ENCODE measurements at regions not wholly inside any gene's neighbourhood (a gene's known extent, or its start where the extent isn't known, plus 50 kb on each side); places are given as distances from the start of the nearest gene placed in this dataset.

DNA sequence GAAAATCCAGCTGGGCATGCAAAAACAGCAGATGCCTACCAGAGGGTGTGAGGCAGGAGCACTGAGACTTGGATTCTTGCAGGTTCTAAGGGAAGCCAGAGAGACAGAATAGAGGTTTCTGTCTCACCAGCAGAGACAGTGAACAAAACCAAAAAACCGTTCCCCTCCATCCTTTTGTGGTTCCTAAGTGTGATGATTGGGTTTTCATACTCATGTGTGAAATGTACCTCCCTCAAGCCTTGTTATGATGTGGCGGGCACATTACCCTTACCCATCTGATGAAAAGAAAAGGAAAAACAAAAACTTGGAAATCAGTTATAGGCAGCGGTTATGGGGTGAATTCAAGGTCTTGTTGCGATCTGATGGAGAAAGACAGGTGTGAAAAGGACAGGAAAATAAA is 172.6 kb upstream of the CDH13 start:
- Histone ChIP-seq H3K9me3 (no peaks in the 10 kb centered on the region), H3K36me3 (no peaks in the 10 kb centered on the region), H3K4me1 (no peaks in the 10 kb centered on the region), H3K4me3 (no peak overlapping the region), H3K9ac (ENCODE audit: low read depth in 2 of 2, low read length in 2 of 2) (no peak overlapping the region), H3K27me3 (no peaks in the 10 kb centered on the region), H3K27ac (no peak overlapping the region)
- DNase-seq = no peak
- intact Hi-C loops (cut with DNase I) = loop anchor here (10.0 kb wide), 1 partner anchor 189 kb away; no protein-coding TSS in a partner anchor
- TF ChIP-seq, protein P1, sequence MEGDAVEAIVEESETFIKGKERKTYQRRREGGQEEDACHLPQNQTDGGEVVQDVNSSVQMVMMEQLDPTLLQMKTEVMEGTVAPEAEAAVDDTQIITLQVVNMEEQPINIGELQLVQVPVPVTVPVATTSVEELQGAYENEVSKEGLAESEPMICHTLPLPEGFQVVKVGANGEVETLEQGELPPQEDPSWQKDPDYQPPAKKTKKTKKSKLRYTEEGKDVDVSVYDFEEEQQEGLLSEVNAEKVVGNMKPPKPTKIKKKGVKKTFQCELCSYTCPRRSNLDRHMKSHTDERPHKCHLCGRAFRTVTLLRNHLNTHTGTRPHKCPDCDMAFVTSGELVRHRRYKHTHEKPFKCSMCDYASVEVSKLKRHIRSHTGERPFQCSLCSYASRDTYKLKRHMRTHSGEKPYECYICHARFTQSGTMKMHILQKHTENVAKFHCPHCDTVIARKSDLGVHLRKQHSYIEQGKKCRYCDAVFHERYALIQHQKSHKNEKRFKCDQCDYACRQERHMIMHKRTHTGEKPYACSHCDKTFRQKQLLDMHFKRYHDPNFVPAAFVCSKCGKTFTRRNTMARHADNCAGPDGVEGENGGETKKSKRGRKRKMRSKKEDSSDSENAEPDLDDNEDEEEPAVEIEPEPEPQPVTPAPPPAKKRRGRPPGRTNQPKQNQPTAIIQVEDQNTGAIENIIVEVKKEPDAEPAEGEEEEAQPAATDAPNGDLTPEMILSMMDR (IDR thresholded peaks at IDR 0.05) = no peak

DNA sequence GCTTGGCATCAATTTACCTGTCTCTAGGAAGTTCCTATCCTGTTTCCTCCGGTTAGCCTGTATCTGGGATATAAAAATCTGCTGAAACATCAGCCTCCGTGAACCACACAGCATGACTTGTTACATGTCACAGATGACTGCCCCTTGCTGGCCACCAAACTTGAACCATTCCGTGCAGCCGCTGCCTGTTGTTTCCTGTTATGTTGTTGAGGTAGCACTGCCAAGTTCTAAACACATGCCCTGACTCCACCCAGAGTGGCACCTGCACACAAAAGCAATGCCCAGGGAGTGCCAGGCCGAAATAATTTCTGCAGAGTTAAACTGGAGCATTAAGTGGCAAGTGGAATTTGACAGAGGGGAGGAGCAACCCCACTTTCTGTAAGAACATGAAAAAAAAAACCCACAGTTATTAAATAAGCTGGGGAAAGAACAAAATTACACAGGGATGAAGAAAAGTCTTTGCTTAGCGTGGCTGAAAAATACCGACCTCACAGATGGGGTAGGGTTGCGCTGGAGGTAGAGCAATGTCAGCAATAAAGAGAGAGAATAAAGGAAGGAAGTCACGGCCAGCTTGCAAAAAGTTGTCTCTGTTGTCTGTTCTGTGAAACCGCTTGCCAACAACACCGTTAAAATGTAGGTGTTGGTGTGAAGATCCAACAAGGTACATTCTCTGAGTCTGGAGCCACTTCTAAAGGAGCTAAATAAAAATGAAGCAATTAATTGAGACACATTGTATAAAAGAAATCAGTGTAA is 174.6 kb upstream of the CDH13 start:
- Histone ChIP-seq H3K9me3 (no peaks in the 10 kb centered on the region), H3K27me3 (no peaks in the 10 kb centered on the region), H3K36me3 (no peaks in the 10 kb centered on the region), H3K4me1 (no peaks in the 10 kb centered on the region), H3K27ac (no peak overlapping the region), H3K4me3 (no peak overlapping the region), H3K9ac (ENCODE audit: low read depth in 2 of 2, low read length in 2 of 2) (no peak overlapping the region)
- TF ChIP-seq, protein P1 (IDR thresholded peaks at IDR 0.05) = no peak
- intact Hi-C loops (cut with DNase I) = loop anchor here (10.0 kb wide), 1 partner anchor 187 kb away; no protein-coding TSS in a partner anchor
- no peak for DNase-seq

DNA sequence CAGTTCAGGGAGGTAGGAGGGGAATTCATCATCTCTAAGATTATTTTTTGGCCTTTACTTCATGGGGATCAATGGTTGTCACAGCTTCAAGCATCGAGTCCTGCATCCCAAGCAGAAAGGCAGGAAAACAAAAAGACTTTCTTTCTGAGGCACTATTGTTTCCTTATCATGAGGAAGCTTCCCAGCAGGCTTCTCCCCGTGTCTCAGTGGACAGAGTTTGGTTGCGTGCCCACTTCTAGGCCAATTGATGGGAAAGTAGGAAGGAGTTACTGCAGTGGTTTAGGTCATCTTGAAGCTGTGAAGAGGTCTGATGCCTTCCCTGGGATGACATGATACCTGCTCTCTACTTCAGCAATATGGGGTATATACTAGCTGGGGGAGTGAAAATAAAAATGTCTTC is 175.3 kb upstream of the CDH13 start:
- H3K27ac ChIP-seq = no peak overlapping the region
- TF ChIP-seq, protein P1 (IDR thresholded peaks at IDR 0.05) = no peak
- no peaks in the 10 kb centered on the region for H3K9me3 ChIP-seq
- intact Hi-C loops (cut with DNase I) = loop anchor here (10.0 kb wide), 1 partner anchor 187 kb away; no protein-coding TSS in a partner anchor
- no peak for DNase-seq
- H3K9ac ChIP-seq (ENCODE audit: low read depth in 2 of 2, low read length in 2 of 2) = no peak overlapping the region
- H3K4me3 ChIP-seq = no peak overlapping the region
- no peaks in the 10 kb centered on the region for H3K36me3 ChIP-seq
- H3K4me1 ChIP-seq = no peaks in the 10 kb centered on the region
- H3K27me3 ChIP-seq = no peaks in the 10 kb centered on the region

DNA sequence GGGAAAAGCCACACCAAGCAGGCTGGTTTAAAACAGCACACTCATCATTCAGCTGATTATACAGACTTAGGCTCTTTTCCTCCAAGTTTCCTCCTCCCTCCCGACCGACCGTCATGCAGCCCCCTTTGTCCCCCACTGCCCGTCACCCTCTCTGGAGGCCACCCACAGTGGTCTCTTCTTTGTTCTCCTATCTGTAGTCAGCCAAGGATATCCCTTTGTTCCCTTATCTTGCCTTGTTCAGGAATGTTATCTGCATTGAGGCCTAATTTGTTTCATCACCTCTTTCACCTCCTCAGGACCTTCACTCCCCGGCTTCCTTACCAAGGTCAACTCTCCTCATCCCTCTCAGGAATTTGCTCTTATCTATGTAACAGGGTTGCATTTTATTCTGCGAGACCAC is 186.4 kb upstream of the CDH13 start:
- Histone ChIP-seq H3K4me3 (no peak overlapping the region), H3K36me3 (no peaks in the 10 kb centered on the region), H3K27ac (no peak overlapping the region), H3K9me3 (no peaks in the 10 kb centered on the region), H3K4me1 (no peaks in the 10 kb centered on the region), H3K27me3 (no peaks in the 10 kb centered on the region), H3K9ac (ENCODE audit: low read depth in 2 of 2, low read length in 2 of 2) (no peak overlapping the region)
- TF ChIP-seq, protein P1 (IDR thresholded peaks at IDR 0.05) = no peak
- intact Hi-C loops (cut with DNase I) = no loop called here
- DNase-seq = no peak

DNA sequence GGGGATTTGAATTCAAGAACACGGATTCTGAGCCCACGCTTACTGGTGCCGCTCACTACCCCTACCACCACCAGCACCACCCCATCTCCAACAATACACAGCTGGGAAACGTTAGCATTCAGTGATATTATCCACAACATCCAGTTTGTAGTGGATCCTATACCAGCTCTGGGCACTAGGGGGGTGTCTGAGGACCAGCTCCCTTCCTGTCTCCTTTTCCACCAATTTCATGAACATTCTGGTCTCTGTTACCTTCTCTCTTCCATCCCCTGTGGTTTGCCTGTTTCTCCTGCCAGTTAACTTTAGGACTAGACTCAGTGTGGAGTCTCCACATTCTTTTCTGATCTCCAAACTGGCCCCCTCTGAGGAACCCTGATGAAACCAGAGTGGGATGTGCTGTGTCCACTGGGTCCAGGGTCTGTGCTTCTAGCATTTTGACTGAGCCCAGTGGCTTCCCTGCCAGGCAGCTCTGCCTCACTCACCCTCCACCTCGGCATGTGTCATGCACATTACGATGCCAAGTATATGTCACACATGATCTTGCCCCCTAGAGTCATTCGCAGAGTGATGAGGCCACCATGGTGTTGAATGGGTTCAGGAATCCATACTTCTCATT is 187.0 kb upstream of the CDH13 start:
- no peak overlapping the region for H3K27ac ChIP-seq
- H3K4me1 ChIP-seq = no peaks in the 10 kb centered on the region
- H3K9ac ChIP-seq (ENCODE audit: low read depth in 2 of 2, low read length in 2 of 2) = no peak overlapping the region
- no peaks in the 10 kb centered on the region for H3K27me3 ChIP-seq
- DNase-seq = no peak
- intact Hi-C loops (cut with DNase I) = no loop called here
- no peaks in the 10 kb centered on the region for H3K9me3 ChIP-seq
- TF ChIP-seq, protein P1 (IDR thresholded peaks at IDR 0.05) = no peak
- no peak overlapping the region for H3K4me3 ChIP-seq
- no peaks in the 10 kb centered on the region for H3K36me3 ChIP-seq

All from colonic mucosa (tissue), 4 donors.